ENCODE measurements at regions not wholly inside any gene's neighbourhood (a gene's known extent, or its start where the extent isn't known, plus 50 kb on each side); places are given as distances from the start of the nearest gene placed in this dataset.

- Histone ChIP-seq H3K4me2 (ENCODE audit: control insufficient read depth, extremely low read depth, insufficient read depth, low read depth, low read length) (no peak overlapping the region), H4K20me1 (ENCODE audit: control insufficient read depth, extremely low read depth, insufficient read depth, low read length) (no peaks in the 10 kb centered on the region), H2AFZ (ENCODE audit: control insufficient read depth, low read length) (no peak overlapping the region), H3K79me2 (ENCODE audit: control insufficient read depth, insufficient read depth, low read length) (no peaks in the 10 kb centered on the region), H3K36me3 (ENCODE audit: control insufficient read depth in 2 of 2, extremely low read depth in 1 of 2, insufficient read depth in 2 of 2, low read length in 2 of 2) (no peaks in the 10 kb centered on the region), H3K27me3 (ENCODE audit: control insufficient read depth, extremely low read depth, insufficient read depth, low read length) (peaks cover 8% of the 10 kb centered on the region), H3K4me3 (ENCODE audit: control insufficient read depth in 2 of 3, extremely low read depth in 1 of 3, insufficient read depth in 2 of 3, low read depth in 1 of 3, low read length in 3 of 3) (no peak overlapping the region), H3K4me1 (ENCODE audit: control insufficient read depth, extremely low read depth, insufficient read depth, low read length) (no peaks in the 10 kb centered on the region), H3K9me3 (ENCODE audit: control insufficient read depth, low read depth, low read length) (no peaks in the 10 kb centered on the region), H3K27ac (ENCODE audit: control insufficient read depth, insufficient read depth, low read length) (no peak overlapping the region), H3K9ac (ENCODE audit: control insufficient read depth, extremely low read depth, insufficient read depth, low read length) (no peak overlapping the region), H3K9me1 (ENCODE audit: control insufficient read depth, extremely low read depth, insufficient read depth, low read length) (no peaks in the 10 kb centered on the region)
- DNase-seq (ENCODE audit: low read depth, low spot score) (no peak), FAIRE-seq (no peak)
- TF ChIP-seq EZH2 (IDR thresholded peaks at IDR 0.05; ENCODE audit: low read length) = no peak
- TF ChIP-seq CTCF (optimal IDR thresholded peaks at IDR 0.05 in 1 of 3, IDR thresholded peaks at IDR 0.05 in 1 of 3, conservative IDR thresholded peaks at IDR 0.05 in 1 of 3; ENCODE audit: extremely low read depth in 1 of 3, insufficient read depth in 2 of 3, low read length in 3 of 3) = no peak
- dilution Hi-C loops (cut with MboI; ENCODE audit: extremely low pct_ligation_motif_present, low sequenced_read_pairs) = no loop called here
Observed at GRCh38 chr14:76292561-76292960, 83.4 kb upstream of the ESRRB start.

DNA sequence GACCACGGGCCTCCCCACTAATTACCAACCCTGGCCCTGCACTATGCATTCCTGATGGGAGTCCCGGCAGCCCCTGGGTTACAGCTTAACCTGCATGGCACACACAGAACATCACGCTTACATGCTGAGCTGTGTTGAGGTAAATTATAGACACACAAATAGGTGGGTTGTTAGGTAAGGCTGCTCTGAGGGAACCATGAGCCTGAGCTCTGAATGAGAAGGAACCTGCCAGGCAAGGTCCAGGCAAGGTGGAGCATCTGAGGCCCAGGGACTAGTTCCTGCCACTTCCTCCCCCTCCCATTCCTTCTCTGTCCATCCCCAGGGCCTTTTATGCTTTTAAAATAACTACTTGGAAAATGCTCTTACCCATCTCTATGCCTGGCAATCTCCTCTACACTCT, 82.7 kb upstream of the ESRRB start:
- H3K4me2 ChIP-seq (ENCODE audit: control insufficient read depth, extremely low read depth, insufficient read depth, low read depth, low read length) = no peak overlapping the region
- no peak overlapping the region for H3K27ac ChIP-seq (ENCODE audit: control insufficient read depth, insufficient read depth, low read length)
- TF ChIP-seq CTCF (optimal IDR thresholded peaks at IDR 0.05 in 1 of 3, IDR thresholded peaks at IDR 0.05 in 1 of 3, conservative IDR thresholded peaks at IDR 0.05 in 1 of 3; ENCODE audit: extremely low read depth in 1 of 3, insufficient read depth in 2 of 3, low read length in 3 of 3) = no peak
- TF ChIP-seq EZH2 (IDR thresholded peaks at IDR 0.05; ENCODE audit: low read length) = no peak
- H3K4me3 ChIP-seq (ENCODE audit: control insufficient read depth in 2 of 3, extremely low read depth in 1 of 3, insufficient read depth in 2 of 3, low read depth in 1 of 3, low read length in 3 of 3) = no peak overlapping the region
- no peak overlapping the region for H3K9ac ChIP-seq (ENCODE audit: control insufficient read depth, extremely low read depth, insufficient read depth, low read length)
- no peaks in the 10 kb centered on the region for H3K4me1 ChIP-seq (ENCODE audit: control insufficient read depth, extremely low read depth, insufficient read depth, low read length)
- FAIRE-seq = no peak
- H3K27me3 ChIP-seq (ENCODE audit: control insufficient read depth, extremely low read depth, insufficient read depth, low read length) = peaks cover 8% of the 10 kb centered on the region
- no peak overlapping the region for H2AFZ ChIP-seq (ENCODE audit: control insufficient read depth, low read length)
- no peaks in the 10 kb centered on the region for H3K9me1 ChIP-seq (ENCODE audit: control insufficient read depth, extremely low read depth, insufficient read depth, low read length)
- H3K36me3 ChIP-seq (ENCODE audit: control insufficient read depth in 2 of 2, extremely low read depth in 1 of 2, insufficient read depth in 2 of 2, low read length in 2 of 2) = no peaks in the 10 kb centered on the region
- no peaks in the 10 kb centered on the region for H3K9me3 ChIP-seq (ENCODE audit: control insufficient read depth, low read depth, low read length)
- dilution Hi-C loops (cut with MboI; ENCODE audit: extremely low pct_ligation_motif_present, low sequenced_read_pairs) = no loop called here
- no peaks in the 10 kb centered on the region for H4K20me1 ChIP-seq (ENCODE audit: control insufficient read depth, extremely low read depth, insufficient read depth, low read length)
- H3K79me2 ChIP-seq (ENCODE audit: control insufficient read depth, insufficient read depth, low read length) = no peaks in the 10 kb centered on the region
- DNase-seq (ENCODE audit: low read depth, low spot score) = no peak

Measured in keratinocyte (primary cell).